ENCODE measurements at regions not wholly inside any gene's neighbourhood (a gene's known extent, or its start where the extent isn't known, plus 50 kb on each side); places are given as distances from the start of the nearest gene placed in this dataset.

DNA sequence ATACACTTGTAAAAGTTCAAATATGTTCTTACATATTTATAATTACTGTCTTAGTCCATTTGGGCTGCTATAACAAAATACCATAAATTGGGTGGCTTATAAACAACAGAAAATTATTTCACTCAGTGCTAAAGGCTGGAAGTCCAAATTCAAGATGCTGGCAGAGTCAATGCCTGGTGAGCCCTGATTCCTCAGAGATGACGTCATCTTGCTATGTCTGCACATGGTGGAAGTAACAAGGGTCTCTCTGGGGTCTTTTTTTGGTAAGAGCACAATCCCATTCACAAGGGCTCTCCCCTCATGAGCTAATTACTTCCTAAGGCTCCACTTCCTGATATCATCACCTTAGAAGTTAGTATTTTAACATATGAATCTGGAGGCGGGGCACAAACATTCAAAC is 108.0 kb upstream of the DUSP10 start:
- TF ChIP-seq, protein P1, sequence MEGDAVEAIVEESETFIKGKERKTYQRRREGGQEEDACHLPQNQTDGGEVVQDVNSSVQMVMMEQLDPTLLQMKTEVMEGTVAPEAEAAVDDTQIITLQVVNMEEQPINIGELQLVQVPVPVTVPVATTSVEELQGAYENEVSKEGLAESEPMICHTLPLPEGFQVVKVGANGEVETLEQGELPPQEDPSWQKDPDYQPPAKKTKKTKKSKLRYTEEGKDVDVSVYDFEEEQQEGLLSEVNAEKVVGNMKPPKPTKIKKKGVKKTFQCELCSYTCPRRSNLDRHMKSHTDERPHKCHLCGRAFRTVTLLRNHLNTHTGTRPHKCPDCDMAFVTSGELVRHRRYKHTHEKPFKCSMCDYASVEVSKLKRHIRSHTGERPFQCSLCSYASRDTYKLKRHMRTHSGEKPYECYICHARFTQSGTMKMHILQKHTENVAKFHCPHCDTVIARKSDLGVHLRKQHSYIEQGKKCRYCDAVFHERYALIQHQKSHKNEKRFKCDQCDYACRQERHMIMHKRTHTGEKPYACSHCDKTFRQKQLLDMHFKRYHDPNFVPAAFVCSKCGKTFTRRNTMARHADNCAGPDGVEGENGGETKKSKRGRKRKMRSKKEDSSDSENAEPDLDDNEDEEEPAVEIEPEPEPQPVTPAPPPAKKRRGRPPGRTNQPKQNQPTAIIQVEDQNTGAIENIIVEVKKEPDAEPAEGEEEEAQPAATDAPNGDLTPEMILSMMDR (conservative IDR thresholded peaks at IDR 0.05; ENCODE audit: low read length), result no peak
- TF ChIP-seq EZH2phosphoT487 (IDR thresholded peaks at IDR 0.05; ENCODE audit: borderline replicate concordance), result no peak
